GM12878 (cell line): ENCODE measurements at regions not wholly inside any gene's neighbourhood (a gene's known extent, or its start where the extent isn't known, plus 50 kb on each side); places are given as distances from the start of the nearest gene placed in this dataset.

Experiments used
- ATAC-seq: fragments of 200-7000 bp; cut with Tn5 transposase; 3 replicates; pipeline ENCODE4 v1.9.1; 2020; ENCODE audit warnings: mild to moderate bottlenecking, moderate library complexity
- BruUV-seq: library from RNA; stranded (reverse); fragments of 400-500 nt; replicated peaks from 2 replicates; lab custom pipeline; 2021; lab: Mats Ljungman, UMichigan
- CTCF ChIA-PET: fragments of 300-600 bp; sonication (Branson Sonifier 250); formaldehyde crosslinking; extraction: SDS; loops from one replicate; lab custom pipeline; 2021; ENCODE audit warnings: inconsistent platforms; lab: Yijun Ruan, JAX
- POLR2A ChIA-PET: fragments of 350-600 bp; formaldehyde crosslinking; extraction: SDS; loops from one replicate; lab custom pipeline; 2021; ENCODE audit warnings: inconsistent platforms; lab: Charles Lee
- RAD21 ChIA-PET: fragments of 300-600 bp; sonication (Branson Sonifier 250); formaldehyde crosslinking; loops from one replicate; lab custom pipeline; 2023; ENCODE audit warnings: antibody characterized with exemption; ENCODE audit not compliant: unreplicated experiment; lab: Charles Lee
- SMC1A ChIA-PET: fragments of 300-600 bp; sonication (Branson Sonifier 250); formaldehyde crosslinking; loops from one replicate; lab custom pipeline; 2023; ENCODE audit not compliant: unreplicated experiment, uncharacterized antibody; lab: Charles Lee
- DNase-seq: peaks from one replicate; pipeline ENCODE4 v3.0.0-alpha.2; 2011; ENCODE audit warnings: low read depth, low spot score
- FAIRE-seq: peaks from 3 replicates; lab custom pipeline; 2011; peaks lifted over from hg19 to GRCh38; lab: Jason Lieb, UNC
- H2AFZ ChIP-seq: 2 replicates; pipeline ENCODE4 v1.6.0; 2011; ENCODE audit warnings: low read depth, low read length, control low read depth; ENCODE audit not compliant: control insufficient read depth
- H3K27ac ChIP-seq: 2 replicates; pipeline ENCODE4 v1.5.1; 2011; ENCODE audit warnings: control low read depth; ENCODE audit not compliant: control insufficient read depth, insufficient read depth
- H3K27me3 ChIP-seq, 2 experiments: replicated peaks in 1 of 2; 2 replicates each; pipeline versions ENCODE4 v1.6.0 to v1.6.1; 2011; ENCODE audit warnings: low read length in 1 of 2; ENCODE audit not compliant: control insufficient read depth in 2 of 2, insufficient read depth in 2 of 2
- H3K36me3 ChIP-seq, 2 experiments: 2 replicates each; pipeline ENCODE4 v1.5.1; 2011; ENCODE audit warnings: low read length in 1 of 2; ENCODE audit not compliant: control insufficient read depth in 2 of 2, insufficient read depth in 2 of 2
- H3K4me1 ChIP-seq: 2 replicates; pipeline ENCODE4 v1.6.1; 2011; ENCODE audit warnings: mild to moderate bottlenecking, low read length, moderate library complexity, mixed read lengths; ENCODE audit not compliant: control insufficient read depth, insufficient read depth
- H3K4me2 ChIP-seq: 2 replicates; pipeline ENCODE4 v1.6.0; 2011; ENCODE audit warnings: control low read depth; ENCODE audit not compliant: control insufficient read depth, insufficient read depth
- H3K4me3 ChIP-seq: fragments of 200-600 bp; sonication (generic); 2 replicates; pipeline ENCODE4 v1.5.1; 2016
- H3K79me2 ChIP-seq: 2 replicates; pipeline ENCODE4 v1.6.0; 2011; ENCODE audit warnings: low read length; ENCODE audit not compliant: control insufficient read depth, insufficient read depth
- H3K9ac ChIP-seq: 2 replicates; pipeline ENCODE4 v1.8.0; 2011; ENCODE audit warnings: low read length, control low read depth, mixed read lengths; ENCODE audit not compliant: control insufficient read depth, insufficient read depth
- H3K9me3 ChIP-seq: replicated peaks from 3 replicates; pipeline ENCODE4 v1.5.1; 2011; ENCODE audit warnings: mild to moderate bottlenecking, low read length; ENCODE audit not compliant: control insufficient read depth, insufficient read depth
- H4K20me1 ChIP-seq: 2 replicates; pipeline ENCODE4 v1.6.0; 2011; ENCODE audit not compliant: control insufficient read depth, insufficient read depth
- BCL11A ChIP-seq: IDR thresholded peaks from 2 replicates; pipeline ENCODE4 v1.6.1; 2011; ENCODE audit warnings: low read depth, low read length
- GABPA ChIP-seq: IDR thresholded peaks from 2 replicates; pipeline ENCODE4 v1.6.1; 2014; ENCODE audit warnings: antibody characterized with exemption, low read depth, mild to moderate bottlenecking, inconsistent platforms
- KLF5 ChIP-seq: fragments of 450-650 bp; IDR thresholded peaks from 2 replicates; pipeline ENCODE4 v1.6.1; 2014; ENCODE audit warnings: mild to moderate bottlenecking; ENCODE audit not compliant: partially characterized antibody
- MEF2B ChIP-seq: fragments of 450-650 bp; IDR thresholded peaks from 2 replicates; pipeline ENCODE4 v1.6.1; 2018; ENCODE audit warnings: mild to moderate bottlenecking, moderate library complexity; ENCODE audit not compliant: partially characterized antibody, poor library complexity, severe bottlenecking
- POLR2A ChIP-seq: IDR thresholded peaks from 2 replicates; pipeline ENCODE4 v1.6.1; 2011; ENCODE audit warnings: low read depth, mild to moderate bottlenecking, low read length
- RCOR1 ChIP-seq: conservative IDR thresholded peaks from 2 replicates; pipeline ENCODE4 v1.6.1; 2012; ENCODE audit warnings: low read depth, low read length, improper control_type of control experiment
- RUNX3 ChIP-seq: IDR thresholded peaks from 2 replicates; pipeline ENCODE4 v1.6.1; 2012; ENCODE audit warnings: low read length, inconsistent platforms
- SIN3A ChIP-seq: IDR thresholded peaks from 2 replicates; pipeline ENCODE4 v1.6.1; 2012; ENCODE audit warnings: low read depth, low read length, improper control_type of control experiment
- TCF12 ChIP-seq: IDR thresholded peaks from 2 replicates; pipeline ENCODE4 v1.6.1; 2011; ENCODE audit warnings: low read depth, mild to moderate bottlenecking, low read length
- TCF3 ChIP-seq: IDR thresholded peaks from 2 replicates; pipeline ENCODE4 v1.6.1; 2012; ENCODE audit warnings: low read depth, mild to moderate bottlenecking, low read length, borderline replicate concordance; ENCODE audit not compliant: insufficient read depth
- YY1 ChIP-seq: IDR thresholded peaks from 2 replicates; pipeline ENCODE4 v1.6.1; 2011; ENCODE audit warnings: low read depth, mild to moderate bottlenecking, low read length
- ZNF217 ChIP-seq: fragments of 450-650 bp; IDR thresholded peaks from 2 replicates; pipeline ENCODE4 v1.6.1; 2017; ENCODE audit warnings: antibody characterized with exemption, mild to moderate bottlenecking
- WGBS: methylation state at CpG from one replicate; pipeline ENCODE4 v1.1.6; 2016; ENCODE audit warnings: low lambda C conversion rate; ENCODE audit not compliant: insufficient replicate concordance, insufficient coverage; ENCODE audit errors: missing lambda C conversion rate; 5-methylcytosine and 5-hydroxymethylcytosine counted together
- in situ Hi-C: fragments of 300-500 bp; cut with MboI; formaldehyde crosslinking; loops from 9 replicates; pipeline ENCODE4 v1.14.3; 2018; ENCODE audit warnings: mixed read lengths
- intact Hi-C: fragments of 100-400 bp; cut with micrococcal nuclease; formaldehyde crosslinking; loops from one replicate; pipeline ENCODE4 v1.14.2; 2022; ENCODE audit not compliant: unreplicated experiment
- TF ChIP-seq, protein P1 (sequence below): IDR thresholded peaks from 2 replicates; pipeline ENCODE4 v1.6.1; 2011; ENCODE audit warnings: low read depth, low read length, improper control_type of control experiment, borderline replicate concordance
- TF ChIP-seq, protein P2 (sequence below): fragments of 450-650 bp; IDR thresholded peaks from 2 replicates; pipeline ENCODE4 v1.6.1; 2017; ENCODE audit warnings: mild to moderate bottlenecking, moderate library complexity
- TF ChIP-seq, protein P3 (sequence below): fragments of 450-650 bp; IDR thresholded peaks from 2 replicates; pipeline ENCODE4 v1.6.1; 2017; ENCODE audit warnings: mild to moderate bottlenecking, low read depth, inconsistent platforms; ENCODE audit not compliant: poor library complexity, severe bottlenecking
- TF ChIP-seq, protein P4 (sequence below): fragments of 450-650 bp; IDR thresholded peaks from 2 replicates; pipeline ENCODE4 v1.6.1; 2016; ENCODE audit warnings: mild to moderate bottlenecking

DNA sequence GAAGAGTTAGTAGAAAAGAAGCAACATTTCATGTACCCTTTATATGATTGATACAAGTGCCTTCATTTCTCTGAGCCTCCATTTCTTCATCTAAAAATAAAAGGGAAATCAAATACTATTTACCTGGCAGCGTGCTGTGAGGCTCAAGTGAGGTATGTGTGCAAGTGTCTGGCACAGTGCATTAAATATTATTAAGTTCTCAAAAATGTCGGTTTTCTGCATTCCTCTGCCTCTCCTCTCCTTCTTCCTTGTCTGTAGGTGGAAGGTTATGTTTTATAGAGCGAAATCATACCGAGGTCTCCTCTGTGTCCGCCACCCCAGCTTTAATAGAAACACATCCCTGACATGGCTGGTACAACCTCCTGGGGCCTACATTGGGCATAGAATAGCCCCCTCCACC lies 93.0 kb downstream of the FGF18 start:
- H3K36me3 ChIP-seq: no peaks in the 10 kb centered on the region
- CTCF ChIA-PET: no interaction called here
- intact Hi-C loops (no loop called here), in situ Hi-C loops (no loop called here)
- no peak overlapping the region for H3K4me2 ChIP-seq
- no peaks in the 10 kb centered on the region for H3K79me2 ChIP-seq
- no peaks in the 10 kb centered on the region; a peak in 2 of 4 replicates for H3K27me3 ChIP-seq
- no TSS peak for BruUV-seq
- H4K20me1 ChIP-seq: no peaks in the 10 kb centered on the region
- 12% methylated on average over 5 of the region's 5 CpGs for WGBS
- no peak overlapping the region for H3K9ac ChIP-seq
- RAD21 ChIA-PET: no interaction called here
- POLR2A ChIA-PET: no interaction called here
- SMC1A ChIA-PET: no interaction called here
- no peak overlapping the region for H3K4me3 ChIP-seq
- no peaks in the 10 kb centered on the region for H3K4me1 ChIP-seq
- TF ChIP-seq, protein P1, sequence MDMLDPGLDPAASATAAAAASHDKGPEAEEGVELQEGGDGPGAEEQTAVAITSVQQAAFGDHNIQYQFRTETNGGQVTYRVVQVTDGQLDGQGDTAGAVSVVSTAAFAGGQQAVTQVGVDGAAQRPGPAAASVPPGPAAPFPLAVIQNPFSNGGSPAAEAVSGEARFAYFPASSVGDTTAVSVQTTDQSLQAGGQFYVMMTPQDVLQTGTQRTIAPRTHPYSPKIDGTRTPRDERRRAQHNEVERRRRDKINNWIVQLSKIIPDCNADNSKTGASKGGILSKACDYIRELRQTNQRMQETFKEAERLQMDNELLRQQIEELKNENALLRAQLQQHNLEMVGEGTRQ: no peak
- TF ChIP-seq TCF3: no peak
- TF ChIP-seq ZNF217: no peak
- no peak for TF ChIP-seq SIN3A
- no peak for TF ChIP-seq KLF5
- no peak for TF ChIP-seq RUNX3
- no peak for TF ChIP-seq MEF2B
- TF ChIP-seq TCF12: no peak
- no peak for TF ChIP-seq RCOR1
- TF ChIP-seq, protein P2, sequence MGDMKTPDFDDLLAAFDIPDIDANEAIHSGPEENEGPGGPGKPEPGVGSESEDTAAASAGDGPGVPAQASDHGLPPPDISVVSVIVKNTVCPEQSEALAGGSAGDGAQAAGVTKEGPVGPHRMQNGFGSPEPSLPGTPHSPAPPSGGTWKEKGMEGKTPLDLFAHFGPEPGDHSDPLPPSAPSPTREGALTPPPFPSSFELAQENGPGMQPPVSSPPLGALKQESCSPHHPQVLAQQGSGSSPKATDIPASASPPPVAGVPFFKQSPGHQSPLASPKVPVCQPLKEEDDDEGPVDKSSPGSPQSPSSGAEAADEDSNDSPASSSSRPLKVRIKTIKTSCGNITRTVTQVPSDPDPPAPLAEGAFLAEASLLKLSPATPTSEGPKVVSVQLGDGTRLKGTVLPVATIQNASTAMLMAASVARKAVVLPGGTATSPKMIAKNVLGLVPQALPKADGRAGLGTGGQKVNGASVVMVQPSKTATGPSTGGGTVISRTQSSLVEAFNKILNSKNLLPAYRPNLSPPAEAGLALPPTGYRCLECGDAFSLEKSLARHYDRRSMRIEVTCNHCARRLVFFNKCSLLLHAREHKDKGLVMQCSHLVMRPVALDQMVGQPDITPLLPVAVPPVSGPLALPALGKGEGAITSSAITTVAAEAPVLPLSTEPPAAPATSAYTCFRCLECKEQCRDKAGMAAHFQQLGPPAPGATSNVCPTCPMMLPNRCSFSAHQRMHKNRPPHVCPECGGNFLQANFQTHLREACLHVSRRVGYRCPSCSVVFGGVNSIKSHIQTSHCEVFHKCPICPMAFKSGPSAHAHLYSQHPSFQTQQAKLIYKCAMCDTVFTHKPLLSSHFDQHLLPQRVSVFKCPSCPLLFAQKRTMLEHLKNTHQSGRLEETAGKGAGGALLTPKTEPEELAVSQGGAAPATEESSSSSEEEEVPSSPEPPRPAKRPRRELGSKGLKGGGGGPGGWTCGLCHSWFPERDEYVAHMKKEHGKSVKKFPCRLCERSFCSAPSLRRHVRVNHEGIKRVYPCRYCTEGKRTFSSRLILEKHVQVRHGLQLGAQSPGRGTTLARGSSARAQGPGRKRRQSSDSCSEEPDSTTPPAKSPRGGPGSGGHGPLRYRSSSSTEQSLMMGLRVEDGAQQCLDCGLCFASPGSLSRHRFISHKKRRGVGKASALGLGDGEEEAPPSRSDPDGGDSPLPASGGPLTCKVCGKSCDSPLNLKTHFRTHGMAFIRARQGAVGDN: no peak
- no peak for TF ChIP-seq POLR2A
- TF ChIP-seq YY1: no peak
- TF ChIP-seq GABPA: no peak
- TF ChIP-seq, protein P3, sequence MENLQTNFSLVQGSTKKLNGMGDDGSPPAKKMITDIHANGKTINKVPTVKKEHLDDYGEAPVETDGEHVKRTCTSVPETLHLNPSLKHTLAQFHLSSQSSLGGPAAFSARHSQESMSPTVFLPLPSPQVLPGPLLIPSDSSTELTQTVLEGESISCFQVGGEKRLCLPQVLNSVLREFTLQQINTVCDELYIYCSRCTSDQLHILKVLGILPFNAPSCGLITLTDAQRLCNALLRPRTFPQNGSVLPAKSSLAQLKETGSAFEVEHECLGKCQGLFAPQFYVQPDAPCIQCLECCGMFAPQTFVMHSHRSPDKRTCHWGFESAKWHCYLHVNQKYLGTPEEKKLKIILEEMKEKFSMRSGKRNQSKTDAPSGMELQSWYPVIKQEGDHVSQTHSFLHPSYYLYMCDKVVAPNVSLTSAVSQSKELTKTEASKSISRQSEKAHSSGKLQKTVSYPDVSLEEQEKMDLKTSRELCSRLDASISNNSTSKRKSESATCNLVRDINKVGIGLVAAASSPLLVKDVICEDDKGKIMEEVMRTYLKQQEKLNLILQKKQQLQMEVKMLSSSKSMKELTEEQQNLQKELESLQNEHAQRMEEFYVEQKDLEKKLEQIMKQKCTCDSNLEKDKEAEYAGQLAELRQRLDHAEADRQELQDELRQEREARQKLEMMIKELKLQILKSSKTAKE: no peak
- TF ChIP-seq BCL11A: no peak
- TF ChIP-seq, protein P4, sequence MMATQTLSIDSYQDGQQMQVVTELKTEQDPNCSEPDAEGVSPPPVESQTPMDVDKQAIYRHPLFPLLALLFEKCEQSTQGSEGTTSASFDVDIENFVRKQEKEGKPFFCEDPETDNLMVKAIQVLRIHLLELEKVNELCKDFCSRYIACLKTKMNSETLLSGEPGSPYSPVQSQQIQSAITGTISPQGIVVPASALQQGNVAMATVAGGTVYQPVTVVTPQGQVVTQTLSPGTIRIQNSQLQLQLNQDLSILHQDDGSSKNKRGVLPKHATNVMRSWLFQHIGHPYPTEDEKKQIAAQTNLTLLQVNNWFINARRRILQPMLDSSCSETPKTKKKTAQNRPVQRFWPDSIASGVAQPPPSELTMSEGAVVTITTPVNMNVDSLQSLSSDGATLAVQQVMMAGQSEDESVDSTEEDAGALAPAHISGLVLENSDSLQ: no peak
- FAIRE-seq (no peak), DNase-seq (no peak), ATAC-seq (no peak)
- no peaks in the 10 kb centered on the region for H3K9me3 ChIP-seq
- no peak overlapping the region for H2AFZ ChIP-seq
- H3K27ac ChIP-seq: no peak overlapping the region
